ENCODE measurements at regions not wholly inside any gene's neighbourhood (a gene's known extent, or its start where the extent isn't known, plus 50 kb on each side); places are given as distances from the start of the nearest gene placed in this dataset.
"Not testable (repeated sequence)": the region's sequence is repeated elsewhere in the genome, so short reads cannot be mapped to it uniquely, and the experiment has no call there.

DNA sequence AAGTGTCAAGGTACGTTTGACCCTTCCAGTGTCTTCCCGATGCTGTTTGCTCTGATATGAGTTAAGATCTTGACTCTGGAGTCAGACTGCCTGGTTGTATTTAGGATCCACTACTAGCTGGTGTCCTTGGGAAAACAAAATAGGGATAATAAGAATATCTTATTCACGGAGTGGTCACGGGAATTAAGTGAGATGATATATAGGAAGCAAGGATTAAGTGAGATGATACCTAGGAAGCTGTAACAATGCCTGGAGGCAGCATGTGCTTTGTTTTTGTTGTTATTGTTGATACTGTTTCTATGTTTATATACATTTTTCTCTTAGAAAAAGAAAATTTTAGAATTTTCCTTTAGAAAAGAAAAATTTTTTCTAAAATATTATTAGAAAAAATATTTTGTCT lies 87.0 kb downstream of the LYZL1 start:
- TF ChIP-seq, protein P1, sequence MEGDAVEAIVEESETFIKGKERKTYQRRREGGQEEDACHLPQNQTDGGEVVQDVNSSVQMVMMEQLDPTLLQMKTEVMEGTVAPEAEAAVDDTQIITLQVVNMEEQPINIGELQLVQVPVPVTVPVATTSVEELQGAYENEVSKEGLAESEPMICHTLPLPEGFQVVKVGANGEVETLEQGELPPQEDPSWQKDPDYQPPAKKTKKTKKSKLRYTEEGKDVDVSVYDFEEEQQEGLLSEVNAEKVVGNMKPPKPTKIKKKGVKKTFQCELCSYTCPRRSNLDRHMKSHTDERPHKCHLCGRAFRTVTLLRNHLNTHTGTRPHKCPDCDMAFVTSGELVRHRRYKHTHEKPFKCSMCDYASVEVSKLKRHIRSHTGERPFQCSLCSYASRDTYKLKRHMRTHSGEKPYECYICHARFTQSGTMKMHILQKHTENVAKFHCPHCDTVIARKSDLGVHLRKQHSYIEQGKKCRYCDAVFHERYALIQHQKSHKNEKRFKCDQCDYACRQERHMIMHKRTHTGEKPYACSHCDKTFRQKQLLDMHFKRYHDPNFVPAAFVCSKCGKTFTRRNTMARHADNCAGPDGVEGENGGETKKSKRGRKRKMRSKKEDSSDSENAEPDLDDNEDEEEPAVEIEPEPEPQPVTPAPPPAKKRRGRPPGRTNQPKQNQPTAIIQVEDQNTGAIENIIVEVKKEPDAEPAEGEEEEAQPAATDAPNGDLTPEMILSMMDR (IDR thresholded peaks at IDR 0.05): no peak
- Histone ChIP-seq H3K4me3 (no peak overlapping the region), H3K27me3 (ENCODE audit: low read depth) (no peaks in the 10 kb centered on the region), H3K9me3 (no peaks in the 10 kb centered on the region), H3K36me3 (no peaks in the 10 kb centered on the region), H3K4me1 (no peaks in the 10 kb centered on the region), H3K27ac (no peak overlapping the region)
- intact Hi-C loops (cut with DNase I): no loop called here
- ATAC-seq (no peak), DNase-seq (no peak)

DNA sequence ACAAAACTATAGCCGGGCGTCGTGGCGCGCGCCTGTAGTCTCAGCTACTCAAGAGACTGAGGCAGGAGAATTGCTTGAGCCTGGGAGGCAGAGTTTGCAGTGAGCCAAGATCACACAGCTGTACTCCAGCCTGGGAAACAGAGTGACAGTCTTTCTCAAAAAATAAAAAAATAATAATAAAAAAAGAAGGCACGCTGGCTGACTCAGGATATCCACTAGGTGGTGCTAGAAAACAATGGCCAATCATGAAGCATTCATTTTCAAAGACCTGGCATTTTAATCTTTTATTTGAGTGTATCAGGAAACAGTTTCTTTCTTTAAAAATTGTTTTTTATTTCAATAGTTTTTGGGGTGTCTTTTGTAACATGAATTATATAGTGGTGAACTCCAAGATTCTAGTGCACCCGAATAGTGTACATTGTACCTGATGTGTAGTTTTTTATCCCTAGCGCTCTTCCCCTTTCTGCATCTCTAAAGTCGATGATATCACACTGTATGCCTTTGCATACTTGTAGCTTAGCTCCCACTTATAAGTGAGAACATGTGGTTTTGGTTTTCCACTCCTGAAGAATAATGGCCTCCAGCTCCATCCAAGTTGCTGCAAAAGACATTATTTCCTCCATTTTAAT lies 88.6 kb downstream of the LYZL1 start:
- no peak for DNase-seq
- H3K36me3 ChIP-seq: no peaks in the 10 kb centered on the region
- peak; percentile 36 to 45 for ATAC-seq
- H3K27ac ChIP-seq: no peak overlapping the region
- no peaks in the 10 kb centered on the region for H3K4me1 ChIP-seq
- H3K27me3 ChIP-seq (ENCODE audit: low read depth): no peaks in the 10 kb centered on the region
- intact Hi-C loops (cut with DNase I): no loop called here
- no peaks in the 10 kb centered on the region for H3K9me3 ChIP-seq
- no peak overlapping the region for H3K4me3 ChIP-seq
- TF ChIP-seq, protein P1 (IDR thresholded peaks at IDR 0.05): peak; percentile 76

DNA sequence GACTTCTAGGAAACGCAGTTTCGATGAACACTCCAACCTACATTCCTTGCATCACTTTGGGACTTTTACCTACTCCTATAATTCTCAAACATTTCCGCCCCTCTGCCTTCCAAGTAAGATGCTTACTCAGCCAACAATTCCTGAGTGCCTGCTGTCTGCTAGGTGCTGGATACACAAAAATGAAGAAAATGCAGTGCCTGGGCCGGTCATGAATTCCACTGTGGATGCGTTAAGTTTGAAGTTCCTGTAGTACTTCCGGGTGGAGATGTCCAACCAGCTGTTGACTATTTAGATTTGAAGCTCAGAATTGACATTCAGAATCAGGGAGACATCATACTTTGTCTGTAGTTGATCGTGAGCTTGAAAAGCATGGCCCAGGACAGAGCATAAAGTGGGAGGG lies 89.2 kb downstream of the LYZL1 start:
- no peak overlapping the region for H3K27ac ChIP-seq
- no peaks in the 10 kb centered on the region for H3K9me3 ChIP-seq
- H3K4me1 ChIP-seq: no peaks in the 10 kb centered on the region
- no peaks in the 10 kb centered on the region for H3K27me3 ChIP-seq (ENCODE audit: low read depth)
- no peaks in the 10 kb centered on the region for H3K36me3 ChIP-seq
- no peak for DNase-seq
- ATAC-seq: peak; percentile 18 to 42
- TF ChIP-seq, protein P1 (IDR thresholded peaks at IDR 0.05): no peak
- no peak overlapping the region for H3K4me3 ChIP-seq
- intact Hi-C loops (cut with DNase I): no loop called here

DNA sequence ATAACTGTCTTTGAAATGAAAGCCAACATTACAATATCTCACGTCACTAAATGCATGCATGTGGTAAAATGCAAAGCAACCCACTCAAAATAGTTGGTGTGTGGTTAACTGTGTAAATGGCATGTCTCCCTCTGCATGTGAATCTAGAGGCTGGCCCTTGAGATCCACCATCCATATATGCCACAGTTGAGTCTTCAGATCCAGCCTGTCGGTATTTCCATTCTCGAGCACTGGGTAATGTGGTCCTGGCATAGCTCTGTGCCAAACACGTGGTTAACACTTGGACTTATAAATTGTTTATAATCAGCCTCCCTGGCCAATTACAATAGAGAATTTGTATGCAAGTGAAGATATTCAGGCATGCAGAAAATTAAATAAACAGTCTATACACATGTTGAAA lies 90.3 kb downstream of the LYZL1 start:
- no peaks in the 10 kb centered on the region for H3K36me3 ChIP-seq
- H3K9me3 ChIP-seq: no peaks in the 10 kb centered on the region
- no peak overlapping the region for H3K4me3 ChIP-seq
- TF ChIP-seq, protein P1 (IDR thresholded peaks at IDR 0.05): no peak
- DNase-seq (no peak), ATAC-seq (no peak)
- no peaks in the 10 kb centered on the region for H3K27me3 ChIP-seq (ENCODE audit: low read depth)
- no peaks in the 10 kb centered on the region for H3K4me1 ChIP-seq
- intact Hi-C loops (cut with DNase I): no loop called here
- no peak overlapping the region for H3K27ac ChIP-seq

DNA sequence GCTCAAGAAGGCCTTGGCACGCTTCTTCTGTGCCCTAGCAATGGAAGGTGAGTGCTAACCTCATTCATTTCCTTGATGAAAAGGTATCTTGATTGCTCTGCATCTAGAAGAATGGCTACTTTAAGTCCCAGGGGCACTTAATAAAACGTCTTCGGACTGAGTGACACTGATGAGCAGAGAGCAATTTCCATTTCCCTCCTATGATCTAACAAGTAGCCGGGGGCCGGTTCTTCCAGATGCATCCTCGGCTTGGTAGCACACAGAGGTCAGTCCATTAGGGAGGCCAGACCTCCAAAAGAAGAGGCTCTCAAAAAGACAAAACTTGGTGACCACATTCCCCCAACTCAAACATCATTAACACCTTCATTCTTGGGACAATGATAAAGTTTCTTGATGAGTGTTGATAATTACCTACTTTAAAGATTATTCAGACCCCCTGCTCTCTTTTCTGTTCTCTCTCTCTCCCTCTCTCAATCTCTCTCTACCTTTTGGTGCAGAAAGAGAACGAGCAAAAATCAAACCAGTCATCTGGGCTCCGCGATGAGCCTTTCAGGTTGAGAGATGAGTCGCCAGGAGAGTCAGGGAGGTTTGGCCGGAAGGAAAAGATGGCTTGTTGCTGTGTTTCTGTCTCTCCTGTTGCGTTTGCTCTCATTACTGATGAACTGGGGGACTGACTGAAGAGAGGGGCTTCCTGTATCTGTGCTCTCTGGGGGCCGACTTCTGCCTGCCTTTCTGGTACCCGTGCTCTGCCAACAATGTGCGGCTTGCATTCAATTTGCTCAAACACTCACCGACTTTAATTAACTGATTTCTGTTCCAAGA lies 91.1 kb downstream of the LYZL1 start:
- H3K4me1 ChIP-seq; DNase-seq; intact Hi-C loops (cut with DNase I); H3K9me3 ChIP-seq; H3K27me3 ChIP-seq (ENCODE audit: low read depth); H3K36me3 ChIP-seq; H3K27ac ChIP-seq; H3K4me3 ChIP-seq; ATAC-seq: not testable (repeated sequence)

DNA sequence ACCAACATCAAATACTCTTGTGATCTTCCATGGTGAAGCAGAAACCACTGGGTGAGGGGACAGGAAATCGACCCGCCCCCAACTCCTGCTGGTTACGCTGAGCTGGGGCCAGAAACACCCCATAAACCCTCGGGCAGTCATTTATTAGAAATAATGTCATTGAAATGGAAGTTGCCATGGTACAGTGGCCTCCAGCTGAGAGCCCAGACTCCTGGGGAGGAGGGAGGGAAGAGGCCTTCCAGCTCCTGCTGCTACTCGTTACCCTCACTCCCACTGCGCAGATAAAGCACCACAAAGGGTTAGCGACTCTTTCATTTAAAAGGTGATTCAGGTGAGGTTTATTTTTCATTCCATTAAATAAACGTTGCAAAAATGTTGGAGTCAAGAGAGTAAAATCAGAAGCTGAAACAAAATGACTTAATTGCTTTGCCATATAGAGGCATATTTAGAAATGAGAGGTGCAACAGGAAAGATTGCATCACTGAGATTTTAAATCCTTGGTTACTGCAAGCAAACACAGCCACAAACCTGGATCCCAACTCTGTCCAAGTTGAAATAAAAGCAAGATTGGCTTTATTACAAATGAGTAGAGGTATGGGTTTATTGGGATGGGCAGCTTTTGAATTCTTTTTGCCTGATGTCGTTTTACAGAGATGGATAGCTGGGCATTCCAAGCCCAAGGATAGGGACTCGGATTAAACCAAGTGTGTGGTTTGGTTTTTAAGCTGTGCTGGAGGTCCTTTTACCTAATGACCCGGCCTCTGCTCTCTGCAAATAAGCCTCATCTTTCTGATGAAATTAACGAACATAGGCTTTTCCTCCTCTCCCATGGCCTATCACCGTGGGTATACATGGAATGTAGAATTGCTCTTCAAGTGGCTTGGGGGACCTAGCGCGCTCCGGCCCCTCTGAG lies 92.0 kb downstream of the LYZL1 start:
- ATAC-seq; H3K36me3 ChIP-seq; DNase-seq; H3K4me1 ChIP-seq; H3K4me3 ChIP-seq; H3K27me3 ChIP-seq (ENCODE audit: low read depth); H3K27ac ChIP-seq; intact Hi-C loops (cut with DNase I); H3K9me3 ChIP-seq: not testable (repeated sequence)

Data from lower lobe of right lung (tissue), 2 donors.